MCF 10A (cell line): ENCODE measurements at regions not wholly inside any gene's neighbourhood (a gene's known extent, or its start where the extent isn't known, plus 50 kb on each side); places are given as distances from the start of the nearest gene placed in this dataset.

ENCODE experiments used
- BruUV-seq: library from RNA; stranded (reverse); fragments of 400-500 nt; replicated peaks from 2 replicates; lab custom pipeline; 2021; lab: Mats Ljungman, UMichigan
- CTCF ChIA-PET: fragments of 300-600 bp; sonication (Branson Sonifier 250); formaldehyde crosslinking; extraction: SDS; loops from one replicate; lab custom pipeline; 2021; ENCODE audit warnings: antibody characterized with exemption, inconsistent platforms; lab: Yijun Ruan, JAX
- POLR2A ChIA-PET: fragments of 300-600, 350-650 bp; sonication (Branson Sonifier 250); formaldehyde crosslinking; extraction: SDS; loops from one replicate; lab custom pipeline; 2020; ENCODE audit warnings: antibody characterized with exemption, inconsistent platforms; lab: Yijun Ruan, JAX
- DNase-seq: peaks from one replicate; pipeline ENCODE4 v3.0.0-alpha.2; 2018; ENCODE audit not compliant: unreplicated experiment
- H3K27ac Mint-ChIP-seq: one replicate; pipeline ENCODE4 v1.8.0; 2022; ENCODE audit warnings: mild to moderate bottlenecking, low read depth, mixed read lengths; ENCODE audit not compliant: unreplicated experiment
- H3K27me3 Mint-ChIP-seq: one replicate; pipeline ENCODE4 v1.8.0; 2022; ENCODE audit warnings: mixed read lengths; ENCODE audit not compliant: insufficient read depth, unreplicated experiment
- H3K36me3 Mint-ChIP-seq: one replicate; pipeline ENCODE4 v1.8.0; 2022; ENCODE audit warnings: mild to moderate bottlenecking, moderate library complexity, mixed read lengths; ENCODE audit not compliant: insufficient read depth, unreplicated experiment
- H3K4me1 Mint-ChIP-seq: one replicate; pipeline ENCODE4 v1.8.0; 2022; ENCODE audit warnings: mixed read lengths; ENCODE audit not compliant: insufficient read depth, unreplicated experiment
- H3K4me3 Mint-ChIP-seq: one replicate; pipeline ENCODE4 v1.8.0; 2022; ENCODE audit warnings: mild to moderate bottlenecking, moderate library complexity, mixed read lengths; ENCODE audit not compliant: unreplicated experiment
- H3K9me3 Mint-ChIP-seq: one replicate; pipeline ENCODE4 v1.8.0; 2022; ENCODE audit warnings: mixed read lengths; ENCODE audit not compliant: unreplicated experiment
- CTCF ChIP-seq: fragments of 200-600 bp; IDR thresholded peaks from one replicate; pipeline ENCODE4 v1.8.0; 2022; ENCODE audit warnings: antibody characterized with exemption, mild to moderate bottlenecking; ENCODE audit not compliant: unreplicated experiment
- intact Hi-C: fragments of 100-400 bp; cut with micrococcal nuclease; formaldehyde crosslinking; loops from 2 replicates; pipeline ENCODE4 v1.14.1; 2022

GRCh38 chr11:42337786-42338455 is 878.5 kb upstream of the LRRC4C start:
- ChIA-PET POLR2A (no interaction called here), CTCF (interaction anchor here (0.6 kb wide), 1 partner anchor 186 kb away, joined by 3 read pairs; no protein-coding TSS in a partner anchor)
- BruUV-seq: no TSS peak
- Mint-ChIP-seq H3K36me3 (no peaks in the 10 kb centered on the region), H3K9me3 (no peaks in the 10 kb centered on the region), H3K4me1 (peaks cover 13% of the 10 kb centered on the region), H3K27ac (no peak overlapping the region), H3K27me3 (no peaks in the 10 kb centered on the region), H3K4me3 (no peak overlapping the region)
- intact Hi-C loops: no loop called here
- DNase-seq: no peak
- TF ChIP-seq CTCF: no peak

- Mint-ChIP-seq H3K27ac (no peak overlapping the region), H3K9me3 (no peaks in the 10 kb centered on the region), H3K27me3 (no peaks in the 10 kb centered on the region), H3K36me3 (no peaks in the 10 kb centered on the region), H3K4me1 (no peaks in the 10 kb centered on the region), H3K4me3 (no peak overlapping the region)
- DNase-seq: no peak
- intact Hi-C loops: no loop called here
- ChIA-PET CTCF (interaction anchor here (0.6 to 0.9 kb wide), 2 partner anchors 30 to 76 kb away, joined by 3 read pairs; no protein-coding TSS in a partner anchor), POLR2A (no interaction called here)
- TF ChIP-seq CTCF: no peak
- no TSS peak for BruUV-seq
These were observed 884.8 kb upstream of the LRRC4C start for GRCh38 chr11:42344204-42344792.

GRCh38 chr11:42345933-42346332 is 886.5 kb upstream of the LRRC4C start:
- no peak for DNase-seq
- H3K4me3 Mint-ChIP-seq: no peak overlapping the region
- no TSS peak for BruUV-seq
- H3K27ac Mint-ChIP-seq: no peak overlapping the region
- ChIA-PET CTCF (no interaction called here), POLR2A (no interaction called here)
- intact Hi-C loops: no loop called here
- no peaks in the 10 kb centered on the region for H3K36me3 Mint-ChIP-seq
- no peaks in the 10 kb centered on the region for H3K27me3 Mint-ChIP-seq
- TF ChIP-seq CTCF: no peak
- H3K4me1 Mint-ChIP-seq: no peaks in the 10 kb centered on the region
- no peaks in the 10 kb centered on the region for H3K9me3 Mint-ChIP-seq

GRCh38 chr11:42363701-42364100 is 904.2 kb upstream of the LRRC4C start:
- no peak for TF ChIP-seq CTCF
- no peaks in the 10 kb centered on the region for H3K36me3 Mint-ChIP-seq
- DNase-seq: no peak
- no TSS peak for BruUV-seq
- no peak overlapping the region for H3K4me3 Mint-ChIP-seq
- no peaks in the 10 kb centered on the region for H3K9me3 Mint-ChIP-seq
- no peaks in the 10 kb centered on the region for H3K27me3 Mint-ChIP-seq
- POLR2A ChIA-PET: interaction anchor here (0.7 kb wide), 1 partner anchor 1385 kb away, joined by 5 read pairs; no protein-coding TSS in a partner anchor
- CTCF ChIA-PET: no interaction called here
- intact Hi-C loops: no loop called here
- no peaks in the 10 kb centered on the region for H3K4me1 Mint-ChIP-seq
- H3K27ac Mint-ChIP-seq: no peak overlapping the region
